Thyroid gland (tissue), 4 donors: ENCODE measurements at regions not wholly inside any gene's neighbourhood (a gene's known extent, or its start where the extent isn't known, plus 50 kb on each side); places are given as distances from the start of the nearest gene placed in this dataset.

ENCODE experiments used
- DNase-seq, 2 donors: peaks; one replicate each; pipeline ENCODE4 v3.0.0-alpha.2; 2019
- H3K27ac ChIP-seq, 3 donors: fragments of 200-600 bp; sonication (generic); 1 replicate in 2 of 3; 2 replicates in 1 of 3; pipeline ENCODE4 v1.5.1; 2016 to 2019; ENCODE audit warnings: mild to moderate bottlenecking in 1 of 3, moderate library complexity in 1 of 3
- H3K27me3 ChIP-seq: fragments of 200-600 bp; sonication (generic); one replicate; pipeline ENCODE4 v1.5.1; 2019
- H3K36me3 ChIP-seq, 2 donors: fragments of 200-600 bp; sonication (generic); one replicate each; pipeline ENCODE4 v1.5.1; 2016 to 2019
- H3K4me1 ChIP-seq, 2 donors: fragments of 200-600 bp; sonication (generic); one replicate each; pipeline ENCODE4 v1.5.1; 2017 to 2019
- H3K4me3 ChIP-seq, 3 donors: fragments of 200-600 bp; sonication (generic); replicated peaks in 1 of 3; 1 replicate in 2 of 3; 2 replicates in 1 of 3; pipeline ENCODE4 v1.5.1; 2016; ENCODE audit warnings: mild to moderate bottlenecking in 1 of 3
- H3K9me3 ChIP-seq: fragments of 200-600 bp; sonication (generic); one replicate; pipeline ENCODE4 v1.5.1; 2017
- CTCF ChIP-seq, 6 experiments: fragments of 200-600 bp in 3 of 6; fragments of 450-650 bp in 3 of 6; sonication (generic) in 3 of 6; IDR thresholded peaks; one replicate each; pipeline ENCODE4 v1.5.1; 2016 to 2019; ENCODE audit warnings: antibody characterized with exemption in 6 of 6, mild to moderate bottlenecking in 2 of 6, inconsistent platforms in 1 of 6, moderate library complexity in 1 of 6
- POLR2A ChIP-seq, 2 donors: fragments of 450-650 bp; IDR thresholded peaks; one replicate each; pipeline ENCODE4 v1.6.1; 2017; ENCODE audit warnings: antibody characterized with exemption in 2 of 2, mild to moderate bottlenecking in 2 of 2, moderate library complexity in 1 of 2
- WGBS, 2 donors: methylation state at CpG; one replicate each; pipeline ENCODE4 v1.1.5; 2017; 5-methylcytosine and 5-hydroxymethylcytosine counted together
- intact Hi-C: fragments of 100-400 bp; cut with DNase I; formaldehyde crosslinking; loops from one replicate; pipeline ENCODE4 v1.15.1; 2023

GRCh38 chr17:71881581-71881980, 239.2 kb upstream of the SOX9 start:
- Histone ChIP-seq H3K27ac (no peak overlapping the region), H3K27me3 (no peaks in the 10 kb centered on the region), H3K36me3 (no peaks in the 10 kb centered on the region), H3K4me3 (no peak overlapping the region), H3K9me3 (no peaks in the 10 kb centered on the region), H3K4me1 (no peaks in the 10 kb centered on the region)
- whole genome bisulfite sequencing, 2 donors: 86 to 93% methylated on average over 2 of the region's 2 CpGs
- DNase-seq: no peak
- intact Hi-C loops: no loop called here
- TF ChIP-seq POLR2A (IDR thresholded peaks at IDR 0.05) (no peak), CTCF (IDR thresholded peaks at IDR 0.05) (no peak)

GRCh38 chr17:71883258-71883657, 237.6 kb upstream of the SOX9 start:
- 80 to 84% methylated on average over 2 of the region's 2 CpGs for WGBS, 2 donors
- intact Hi-C loops: no loop called here

GRCh38 chr17:71883845-71884244, 237.0 kb upstream of the SOX9 start:
- Histone ChIP-seq H3K27ac (no peak overlapping the region), H3K9me3 (no peaks in the 10 kb centered on the region), H3K36me3 (no peaks in the 10 kb centered on the region), H3K27me3 (no peaks in the 10 kb centered on the region), H3K4me1 (no peaks in the 10 kb centered on the region), H3K4me3 (no peak overlapping the region)
- 61 to 66% methylated on average over 3 of the region's 3 CpGs for whole genome bisulfite sequencing, 2 donors
- intact Hi-C loops: no loop called here
- TF ChIP-seq POLR2A (IDR thresholded peaks at IDR 0.05): no peak
- TF ChIP-seq CTCF (IDR thresholded peaks at IDR 0.05): no peak
- no peak for DNase-seq

More at GRCh38 chr17:71883258-71883657, 237.6 kb upstream of the SOX9 start:
- Histone ChIP-seq H3K27ac (no peak overlapping the region), H3K9me3 (no peaks in the 10 kb centered on the region), H3K27me3 (no peaks in the 10 kb centered on the region), H3K4me3 (no peak overlapping the region), H3K4me1 (no peaks in the 10 kb centered on the region), H3K36me3 (no peaks in the 10 kb centered on the region)
- TF ChIP-seq POLR2A (IDR thresholded peaks at IDR 0.05) (no peak), CTCF (IDR thresholded peaks at IDR 0.05) (no peak)
- DNase-seq: no peak

- H3K27ac ChIP-seq: no peak overlapping the region
- no peak overlapping the region for H3K4me3 ChIP-seq
- H3K4me1 ChIP-seq: no peaks in the 10 kb centered on the region
- H3K27me3 ChIP-seq: no peaks in the 10 kb centered on the region
- TF ChIP-seq POLR2A (IDR thresholded peaks at IDR 0.05): no peak
- no peak for TF ChIP-seq CTCF (IDR thresholded peaks at IDR 0.05)
- no peaks in the 10 kb centered on the region for H3K36me3 ChIP-seq
- DNase-seq: no peak
- intact Hi-C loops: no loop called here
- no peaks in the 10 kb centered on the region for H3K9me3 ChIP-seq
These were observed 235.2 kb upstream of the SOX9 start for GRCh38 chr17:71885662-71886061.

GRCh38 chr17:71899317-71899716, 221.5 kb upstream of the SOX9 start:
- no peaks in the 10 kb centered on the region for H3K9me3 ChIP-seq
- 94 to 97% methylated on average over 4 of the region's 4 CpGs for WGBS, 2 donors
- H3K27ac ChIP-seq: no peak overlapping the region
- H3K4me1 ChIP-seq: no peaks in the 10 kb centered on the region
- no peaks in the 10 kb centered on the region for H3K27me3 ChIP-seq
- TF ChIP-seq CTCF (IDR thresholded peaks at IDR 0.05) (no peak), POLR2A (IDR thresholded peaks at IDR 0.05) (no peak)
- DNase-seq: no peak
- intact Hi-C loops: no loop called here
- H3K4me3 ChIP-seq: no peak overlapping the region
- no peaks in the 10 kb centered on the region for H3K36me3 ChIP-seq
